Loucy (cell line): ENCODE measurements at regions not wholly inside any gene's neighbourhood (a gene's known extent, or its start where the extent isn't known, plus 50 kb on each side); places are given as distances from the start of the nearest gene placed in this dataset.

Experiments
- EZH2phosphoT487 ChIP-seq: fragments of 200-600 bp; IDR thresholded peaks from 2 replicates; pipeline ENCODE4 v1.6.1; 2018; ENCODE audit warnings: antibody characterized with exemption, mild to moderate bottlenecking, moderate library complexity, borderline replicate concordance
- TF ChIP-seq, protein P1 (sequence below): fragments of 200-600 bp; sonication (generic); conservative IDR thresholded peaks from 2 replicates; pipeline ENCODE4 v1.5.1; 2014; ENCODE audit warnings: mild to moderate bottlenecking, antibody characterized with exemption, low read length

DNA sequence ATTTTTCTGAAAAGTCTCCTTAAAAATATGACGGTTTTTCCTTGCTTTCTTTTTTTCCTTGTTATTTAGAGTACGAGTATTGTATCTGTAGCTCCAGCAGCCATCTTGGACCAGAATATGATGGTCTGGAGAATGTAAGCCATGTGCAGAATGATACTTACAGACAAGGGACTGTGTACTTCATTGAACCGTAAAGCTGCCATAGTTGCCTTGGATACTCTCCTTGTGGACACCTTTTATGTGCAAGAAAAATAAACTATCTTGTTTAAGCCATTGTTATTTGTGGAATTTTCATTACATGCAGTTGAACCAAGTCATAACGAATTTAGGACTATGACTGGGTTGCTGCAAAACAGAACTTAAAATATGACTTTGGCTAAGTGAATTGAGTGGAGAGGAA is 485.8 kb upstream of the CITED2 start:
- TF ChIP-seq, protein P1, sequence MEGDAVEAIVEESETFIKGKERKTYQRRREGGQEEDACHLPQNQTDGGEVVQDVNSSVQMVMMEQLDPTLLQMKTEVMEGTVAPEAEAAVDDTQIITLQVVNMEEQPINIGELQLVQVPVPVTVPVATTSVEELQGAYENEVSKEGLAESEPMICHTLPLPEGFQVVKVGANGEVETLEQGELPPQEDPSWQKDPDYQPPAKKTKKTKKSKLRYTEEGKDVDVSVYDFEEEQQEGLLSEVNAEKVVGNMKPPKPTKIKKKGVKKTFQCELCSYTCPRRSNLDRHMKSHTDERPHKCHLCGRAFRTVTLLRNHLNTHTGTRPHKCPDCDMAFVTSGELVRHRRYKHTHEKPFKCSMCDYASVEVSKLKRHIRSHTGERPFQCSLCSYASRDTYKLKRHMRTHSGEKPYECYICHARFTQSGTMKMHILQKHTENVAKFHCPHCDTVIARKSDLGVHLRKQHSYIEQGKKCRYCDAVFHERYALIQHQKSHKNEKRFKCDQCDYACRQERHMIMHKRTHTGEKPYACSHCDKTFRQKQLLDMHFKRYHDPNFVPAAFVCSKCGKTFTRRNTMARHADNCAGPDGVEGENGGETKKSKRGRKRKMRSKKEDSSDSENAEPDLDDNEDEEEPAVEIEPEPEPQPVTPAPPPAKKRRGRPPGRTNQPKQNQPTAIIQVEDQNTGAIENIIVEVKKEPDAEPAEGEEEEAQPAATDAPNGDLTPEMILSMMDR, result no peak
- TF ChIP-seq EZH2phosphoT487, result no peak
